OCI-LY1 (cell line): ENCODE measurements at regions not wholly inside any gene's neighbourhood (a gene's known extent, or its start where the extent isn't known, plus 50 kb on each side); places are given as distances from the start of the nearest gene placed in this dataset.

ENCODE experiments used
- H2AFZ ChIP-seq: fragments of 200-600 bp; sonication (generic), shearing (Covaris generic); 2 replicates; pipeline ENCODE4 v1.6.0; 2014; ENCODE audit warnings: antibody characterized with exemption, mild to moderate bottlenecking, low read length
- H3F3A ChIP-seq: fragments of 200-600 bp; sonication (generic), shearing (Covaris generic); 2 replicates; pipeline ENCODE4 v1.6.0; 2014; ENCODE audit warnings: mild to moderate bottlenecking, antibody characterized with exemption, low read length, moderate library complexity; ENCODE audit not compliant: insufficient read depth
- H3K27ac ChIP-seq: fragments of 200-600 bp; sonication (generic); 2 replicates; pipeline ENCODE4 v1.5.1; 2014; ENCODE audit warnings: low read length, mixed run types, mild to moderate bottlenecking, low read depth; ENCODE audit not compliant: poor library complexity, severe bottlenecking
- H3K27me3 ChIP-seq: fragments of 200-600 bp; sonication (generic); 2 replicates; pipeline ENCODE4 v1.6.0; 2014; ENCODE audit warnings: antibody characterized with exemption, mild to moderate bottlenecking, low read length, moderate library complexity; ENCODE audit not compliant: insufficient read depth
- H3K36me3 ChIP-seq: fragments of 200-600 bp; sonication (generic); 2 replicates; pipeline ENCODE4 v1.6.1; 2014; ENCODE audit warnings: mild to moderate bottlenecking, antibody characterized with exemption, low read length, moderate library complexity, mixed read lengths; ENCODE audit not compliant: insufficient read depth
- H3K4me1 ChIP-seq: fragments of 200-600 bp; sonication (generic); 2 replicates; pipeline ENCODE4 v1.5.1; 2014; ENCODE audit warnings: mild to moderate bottlenecking, low read length, moderate library complexity; ENCODE audit not compliant: insufficient read depth, severe bottlenecking
- H3K4me2 ChIP-seq: fragments of 200-600 bp; sonication (generic), shearing (Covaris generic); 2 replicates; pipeline ENCODE4 v1.6.1; 2014; ENCODE audit warnings: low read length
- H3K4me3 ChIP-seq: fragments of 200-600 bp; sonication (generic); 2 replicates; pipeline ENCODE4 v1.5.1; 2014; ENCODE audit warnings: low read length, low read depth, mild to moderate bottlenecking, mixed read lengths; ENCODE audit not compliant: poor library complexity, severe bottlenecking
- H3K79me2 ChIP-seq: fragments of 200-600 bp; shearing (Covaris generic); 2 replicates; pipeline ENCODE4 v1.6.1; 2016; ENCODE audit warnings: mixed run types, low read length, mixed read lengths; ENCODE audit not compliant: insufficient read depth
- H3K9ac ChIP-seq: fragments of 200-600 bp; sonication (generic), shearing (Covaris generic); 2 replicates; pipeline ENCODE4 v1.6.1; 2014; ENCODE audit warnings: mild to moderate bottlenecking, low read length, mixed read lengths
- H3K9me2 ChIP-seq: fragments of 200-600 bp; sonication (generic), shearing (Covaris generic); 2 replicates; pipeline ENCODE4 v1.6.1; 2014; ENCODE audit warnings: low read depth, mild to moderate bottlenecking, low read length, mixed read lengths
- H3K9me3 ChIP-seq: fragments of 200-600 bp; shearing (Covaris generic); 2 replicates; pipeline ENCODE4 v1.6.1; 2014; ENCODE audit warnings: low read length, mixed read lengths
- H4K20me1 ChIP-seq: fragments of 200-600 bp; sonication (generic), shearing (Covaris generic); 2 replicates; pipeline ENCODE4 v1.6.0; 2016; ENCODE audit warnings: mild to moderate bottlenecking, low read length; ENCODE audit not compliant: insufficient read depth
- CTCF ChIP-seq: fragments of 200-600 bp; sonication (generic), shearing (Covaris generic); IDR thresholded peaks from 2 replicates; pipeline ENCODE4 v1.5.1; 2017; ENCODE audit warnings: mild to moderate bottlenecking, antibody characterized with exemption, low read length, moderate library complexity, mixed read lengths
- EZH2 ChIP-seq: fragments of 200-600 bp; sonication (generic), shearing (Covaris generic); IDR thresholded peaks from 2 replicates; pipeline ENCODE4 v1.8.0; 2017; ENCODE audit warnings: borderline replicate concordance, mixed run types, mild to moderate bottlenecking, antibody characterized with exemption, low read length, moderate library complexity, mixed read lengths

GRCh38 chr2:147538821-147539220 is 306.0 kb upstream of the ACVR2A start:
- Histone ChIP-seq H3K9ac (no peak overlapping the region), H4K20me1 (no peaks in the 10 kb centered on the region), H3K79me2 (no peaks in the 10 kb centered on the region), H3K4me2 (no peak overlapping the region), H3K9me2 (no peaks in the 10 kb centered on the region), H3K9me3 (no peaks in the 10 kb centered on the region), H3K4me3 (no peak overlapping the region), H3K27ac (no peak overlapping the region), H3F3A (no peaks in the 10 kb centered on the region), H2AFZ (no peak overlapping the region), H3K36me3 (no peaks in the 10 kb centered on the region), H3K27me3 (no peaks in the 10 kb centered on the region), H3K4me1 (no peaks in the 10 kb centered on the region)
- no peak for TF ChIP-seq EZH2
- no peak for TF ChIP-seq CTCF

- Histone ChIP-seq H3K4me1 (no peaks in the 10 kb centered on the region), H3F3A (no peaks in the 10 kb centered on the region)
Observed at GRCh38 chr2:147538088-147538487, 306.7 kb upstream of the ACVR2A start.

GRCh38 chr2:147531269-147531668 is 313.6 kb upstream of the ACVR2A start:
- H3K36me3 ChIP-seq: no peaks in the 10 kb centered on the region
- no peak overlapping the region for H3K4me3 ChIP-seq
- no peak overlapping the region for H3K27ac ChIP-seq
- H3K9ac ChIP-seq: no peak overlapping the region
- no peaks in the 10 kb centered on the region for H3K79me2 ChIP-seq
- no peak overlapping the region for H3K4me2 ChIP-seq
- H2AFZ ChIP-seq: no peak overlapping the region
- H3K27me3 ChIP-seq: no peaks in the 10 kb centered on the region
- no peaks in the 10 kb centered on the region for H4K20me1 ChIP-seq
- H3K9me3 ChIP-seq: no peaks in the 10 kb centered on the region
- no peak for TF ChIP-seq CTCF
- no peak for TF ChIP-seq EZH2
- no peaks in the 10 kb centered on the region for H3K4me1 ChIP-seq
- no peaks in the 10 kb centered on the region for H3F3A ChIP-seq
- H3K9me2 ChIP-seq: no peaks in the 10 kb centered on the region

More at GRCh38 chr2:147538088-147538487, 306.7 kb upstream of the ACVR2A start:
- Histone ChIP-seq H4K20me1 (no peaks in the 10 kb centered on the region), H3K9me3 (no peaks in the 10 kb centered on the region), H3K36me3 (no peaks in the 10 kb centered on the region), H3K9ac (no peak overlapping the region), H3K27me3 (no peaks in the 10 kb centered on the region), H3K4me2 (no peak overlapping the region), H3K4me3 (no peak overlapping the region), H2AFZ (no peak overlapping the region), H3K79me2 (no peaks in the 10 kb centered on the region), H3K9me2 (no peaks in the 10 kb centered on the region), H3K27ac (no peak overlapping the region)
- TF ChIP-seq CTCF (no peak), EZH2 (no peak)
